Transverse colon (tissue), 3 donors: ENCODE measurements at regions not wholly inside any gene's neighbourhood (a gene's known extent, or its start where the extent isn't known, plus 50 kb on each side); places are given as distances from the start of the nearest gene placed in this dataset.

Experiments
- POLR2A ChIP-seq: fragments of 450-650 bp; IDR thresholded peaks from one replicate; pipeline ENCODE4 v1.6.1; 2016; ENCODE audit warnings: antibody characterized with exemption, mild to moderate bottlenecking, moderate library complexity
- TF ChIP-seq, protein P1 (sequence below), 5 experiments: fragments of 200-600 bp in 3 of 5; fragments of 450-650 bp in 2 of 5; sonication (generic) in 3 of 5; IDR thresholded peaks; 1 replicate in 2 of 5; 2 replicates in 3 of 5; pipeline ENCODE4 v1.5.1; 2016 to 2017; ENCODE audit warnings: antibody characterized with exemption in 5 of 5, inconsistent platforms in 3 of 5, mild to moderate bottlenecking in 2 of 5, moderate library complexity in 1 of 5

DNA sequence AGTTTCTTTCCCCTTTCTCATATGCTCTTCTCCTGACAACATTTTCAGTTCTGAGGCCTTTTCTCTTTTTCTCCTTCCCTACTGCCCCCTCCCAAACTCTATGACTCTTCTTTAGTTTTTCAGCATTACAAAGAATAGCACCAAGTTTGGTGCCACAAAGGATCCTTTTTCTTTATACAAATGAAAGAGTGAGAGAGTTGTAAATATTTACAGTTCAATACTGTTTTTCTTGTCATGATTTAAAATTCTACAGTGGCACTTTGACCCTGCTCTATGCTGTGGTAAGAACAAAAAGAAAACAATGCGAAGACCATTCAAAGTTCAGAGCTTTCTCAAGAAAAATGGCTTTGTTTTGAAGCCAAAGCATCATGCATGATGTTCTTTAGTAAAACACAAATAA, 667.9 kb upstream of the SGO1 start:
- TF ChIP-seq, protein P1, sequence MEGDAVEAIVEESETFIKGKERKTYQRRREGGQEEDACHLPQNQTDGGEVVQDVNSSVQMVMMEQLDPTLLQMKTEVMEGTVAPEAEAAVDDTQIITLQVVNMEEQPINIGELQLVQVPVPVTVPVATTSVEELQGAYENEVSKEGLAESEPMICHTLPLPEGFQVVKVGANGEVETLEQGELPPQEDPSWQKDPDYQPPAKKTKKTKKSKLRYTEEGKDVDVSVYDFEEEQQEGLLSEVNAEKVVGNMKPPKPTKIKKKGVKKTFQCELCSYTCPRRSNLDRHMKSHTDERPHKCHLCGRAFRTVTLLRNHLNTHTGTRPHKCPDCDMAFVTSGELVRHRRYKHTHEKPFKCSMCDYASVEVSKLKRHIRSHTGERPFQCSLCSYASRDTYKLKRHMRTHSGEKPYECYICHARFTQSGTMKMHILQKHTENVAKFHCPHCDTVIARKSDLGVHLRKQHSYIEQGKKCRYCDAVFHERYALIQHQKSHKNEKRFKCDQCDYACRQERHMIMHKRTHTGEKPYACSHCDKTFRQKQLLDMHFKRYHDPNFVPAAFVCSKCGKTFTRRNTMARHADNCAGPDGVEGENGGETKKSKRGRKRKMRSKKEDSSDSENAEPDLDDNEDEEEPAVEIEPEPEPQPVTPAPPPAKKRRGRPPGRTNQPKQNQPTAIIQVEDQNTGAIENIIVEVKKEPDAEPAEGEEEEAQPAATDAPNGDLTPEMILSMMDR (IDR thresholded peaks at IDR 0.05) = no peak
- no peak for TF ChIP-seq POLR2A
